M059J (cell line): ENCODE measurements at regions not wholly inside any gene's neighbourhood (a gene's known extent, or its start where the extent isn't known, plus 50 kb on each side); places are given as distances from the start of the nearest gene placed in this dataset.
A peak's percentile ranks its signal among the peaks of the same experiment; 100 is the strongest.
"Not testable (repeated sequence)": the region's sequence is repeated elsewhere in the genome, so short reads cannot be mapped to it uniquely, and the experiment has no call there.

ENCODE experiments used
- DNase-seq: peaks from one replicate; pipeline ENCODE4 v3.0.0-alpha.2; 2012; ENCODE audit warnings: low read depth

DNA sequence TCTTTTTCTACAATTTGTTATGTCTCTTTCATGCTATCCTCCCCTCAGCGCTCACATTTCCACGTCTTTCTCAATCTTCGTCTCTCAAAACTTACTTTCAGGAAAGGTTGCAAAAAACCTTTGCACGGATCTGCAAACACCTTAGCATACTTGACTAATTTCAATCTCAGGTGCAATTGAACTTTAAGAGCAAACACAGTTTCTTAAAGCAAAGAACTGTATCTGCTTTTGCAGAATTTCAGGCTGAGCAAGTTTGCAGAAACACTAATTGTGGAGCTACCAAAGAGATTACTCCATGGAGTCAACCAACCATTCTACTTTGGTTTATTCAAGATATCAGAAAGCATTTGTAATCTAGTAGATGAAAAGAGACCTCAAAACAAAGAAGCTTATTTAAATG, 668.2 kb upstream of the MARCKS start:
- DNase-seq, result no peak

- no peak for DNase-seq
These were observed 667.0 kb upstream of the MARCKS start for GRCh38 chr6:113190170-113190569.

- no peak for DNase-seq
These were observed 663.1 kb upstream of the MARCKS start for GRCh38 chr6:113194090-113194489.

DNA sequence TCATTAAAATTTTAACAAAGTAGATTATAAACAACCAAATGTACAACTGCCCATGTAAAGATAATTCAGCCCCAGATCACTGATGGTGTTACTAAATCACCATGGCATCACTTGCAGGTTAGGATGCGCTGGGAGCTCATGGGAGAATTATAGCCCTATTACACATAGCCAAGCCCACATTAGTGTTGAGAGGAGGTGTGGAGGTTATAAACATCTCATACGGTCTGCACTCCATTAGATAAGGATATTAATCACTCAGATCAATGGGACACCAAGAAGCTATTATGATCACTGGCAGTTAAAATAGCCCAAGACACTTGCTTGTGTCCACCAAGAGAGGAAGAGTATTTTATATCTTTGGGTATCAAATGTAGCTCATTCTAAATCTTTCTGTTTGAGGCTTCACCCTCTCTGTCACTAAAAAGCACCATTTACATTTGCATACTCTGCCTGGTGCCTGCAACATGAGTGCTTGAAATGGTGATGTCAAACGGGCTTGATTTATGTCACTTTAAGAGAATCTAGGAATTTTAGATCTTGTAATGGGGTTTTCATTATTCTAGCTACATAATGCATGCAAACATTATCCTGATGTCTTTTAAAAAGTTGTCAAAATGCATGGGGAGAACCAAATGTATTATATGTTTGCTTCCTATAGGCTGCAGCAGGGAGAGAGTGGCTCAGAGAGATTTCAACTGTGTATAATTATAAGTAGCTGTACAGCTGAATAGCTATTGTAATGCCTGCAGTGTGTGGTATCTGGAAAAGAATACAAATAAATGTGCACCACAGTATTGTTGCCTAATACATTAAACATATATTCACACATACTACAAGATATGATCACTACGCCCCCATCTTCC, 654.1 kb upstream of the MARCKS start:
- DNase-seq, result no peak

- no peak for DNase-seq
These were observed 653.4 kb upstream of the MARCKS start for GRCh38 chr6:113203715-113204110.

GRCh38 chr6:113205553-113205952, 651.6 kb upstream of the MARCKS start:
- no peak for DNase-seq

GRCh38 chr6:113208726-113209125, 648.4 kb upstream of the MARCKS start:
- no peak for DNase-seq

DNA sequence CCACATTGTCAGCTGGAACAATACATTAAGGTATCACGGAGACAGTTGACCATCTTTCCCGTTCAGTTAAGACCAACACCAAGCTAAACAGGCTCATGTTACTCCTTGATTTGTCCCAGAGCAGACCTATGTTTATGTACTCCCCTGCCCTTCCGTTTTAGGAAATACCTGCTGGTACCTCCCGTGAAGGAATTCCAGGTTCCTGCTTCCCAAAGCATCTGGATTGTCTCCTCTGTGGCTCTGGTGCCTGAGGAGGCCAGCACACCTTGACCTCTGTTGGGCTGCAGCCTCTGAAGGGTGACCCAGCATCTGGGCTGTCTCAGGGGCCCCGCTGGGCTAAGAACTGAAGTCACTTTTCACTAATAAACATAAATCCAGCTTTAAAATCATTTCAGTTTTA, 647.8 kb upstream of the MARCKS start:
- no peak for DNase-seq

GRCh38 chr6:113211170-113211569, 646.0 kb upstream of the MARCKS start:
- DNase-seq, result no peak

DNA sequence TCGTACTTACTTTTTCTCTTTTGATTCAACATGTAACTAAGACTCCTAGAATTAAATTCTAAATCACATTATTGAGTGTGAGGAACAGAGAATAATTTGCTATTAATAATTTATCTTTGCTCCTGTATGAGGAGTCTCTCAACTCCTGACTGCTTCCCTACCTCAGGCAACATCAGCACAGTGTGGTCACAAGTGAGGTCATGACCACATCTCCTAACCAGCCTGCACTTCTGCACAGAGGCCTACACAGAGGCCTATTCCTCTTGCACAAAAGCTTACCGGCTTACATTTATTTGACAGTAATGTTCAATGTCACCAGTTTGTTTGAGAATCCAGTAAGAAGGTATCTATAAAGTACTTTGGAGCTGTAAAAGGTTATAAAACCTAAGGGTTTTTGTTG, 637.4 kb upstream of the MARCKS start:
- DNase-seq, result peak; percentile 16

- DNase-seq, result no peak
These were observed 636.3 kb upstream of the MARCKS start for GRCh38 chr6:113220832-113221231.

GRCh38 chr6:113221850-113222249, 635.3 kb upstream of the MARCKS start:
- no peak for DNase-seq

DNA sequence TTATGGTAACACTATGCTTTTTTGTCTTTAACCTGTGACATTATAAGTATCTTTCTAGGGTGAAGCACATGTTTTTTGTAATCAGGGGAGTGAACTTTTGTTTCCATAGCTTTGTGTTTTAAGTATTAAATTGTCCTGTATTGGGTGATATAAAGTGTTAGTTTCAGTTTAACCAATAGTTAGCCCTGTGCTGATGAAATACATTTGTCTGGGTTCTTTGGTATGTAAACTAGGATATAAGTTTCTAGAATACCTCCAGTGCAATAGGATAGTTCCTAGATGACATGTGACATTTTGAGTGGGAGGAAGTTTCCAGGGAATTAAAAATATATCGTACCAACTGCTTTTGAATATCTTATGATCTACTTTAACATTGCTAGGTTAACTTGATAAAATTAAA, 611.0 kb upstream of the MARCKS start:
- no peak for DNase-seq

- no peak for DNase-seq
These were observed 608.6 kb upstream of the MARCKS start for GRCh38 chr6:113248532-113248931.

DNA sequence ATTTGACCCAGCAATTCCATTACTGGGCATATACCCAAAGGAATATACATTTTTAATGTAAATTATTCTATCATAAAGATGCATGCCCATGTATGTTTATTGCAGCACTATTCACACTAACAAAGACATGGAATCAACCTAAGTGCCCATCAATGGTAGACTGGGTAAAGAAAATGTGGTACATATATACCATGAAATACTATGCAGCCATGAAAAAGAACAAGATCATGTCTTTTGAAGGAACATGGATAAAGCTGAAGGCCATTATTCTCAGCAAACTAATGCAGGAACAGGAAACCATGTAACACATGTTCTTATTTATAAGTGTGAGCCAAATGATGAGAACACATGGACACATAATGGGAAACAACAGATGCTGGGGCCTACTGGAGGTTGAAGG, 603.0 kb upstream of the MARCKS start:
- DNase-seq, result not testable (repeated sequence)

DNA sequence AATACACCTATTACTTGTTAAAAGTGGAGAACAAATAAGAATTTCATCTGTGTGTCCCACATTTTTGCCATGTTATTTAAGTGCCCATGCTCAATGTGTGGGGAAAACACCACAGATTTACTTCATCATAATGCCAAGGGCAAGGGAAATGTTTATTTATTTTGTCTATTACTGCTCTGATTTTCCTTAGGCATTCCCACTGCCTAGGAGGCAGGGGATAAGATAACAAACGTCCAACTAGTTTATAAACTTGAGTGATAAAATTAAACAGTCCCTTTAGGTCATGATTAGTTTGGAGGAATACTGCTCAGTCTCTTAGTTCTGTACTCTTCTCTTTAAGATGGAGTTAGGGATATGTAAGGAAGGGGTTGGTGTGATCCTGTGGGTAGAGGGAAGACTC, 598.4 kb upstream of the MARCKS start:
- DNase-seq, result peak; percentile 53

DNA sequence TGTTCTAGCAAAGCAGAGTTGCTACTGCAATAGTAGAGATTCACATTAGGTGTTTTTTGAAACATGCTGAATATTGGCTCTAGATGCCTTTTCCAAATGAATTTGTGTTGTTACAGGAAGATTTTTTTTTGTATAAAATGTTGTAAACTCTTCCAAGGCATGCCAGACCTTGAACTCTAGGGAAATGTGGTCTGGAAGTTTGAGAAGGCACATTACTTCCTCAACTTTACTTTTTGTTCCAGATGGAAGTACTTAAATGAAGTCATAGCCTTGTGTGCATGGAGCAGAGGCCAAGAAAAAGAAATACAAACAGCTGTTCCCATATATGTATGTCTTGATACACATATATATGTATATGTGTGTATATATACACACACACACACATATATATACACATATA, 585.7 kb upstream of the MARCKS start:
- DNase-seq, result no peak

- no peak for DNase-seq
These were observed 580.5 kb upstream of the MARCKS start for GRCh38 chr6:113276601-113277000.

GRCh38 chr6:113277111-113277510, 580.0 kb upstream of the MARCKS start:
- DNase-seq, result no peak

DNA sequence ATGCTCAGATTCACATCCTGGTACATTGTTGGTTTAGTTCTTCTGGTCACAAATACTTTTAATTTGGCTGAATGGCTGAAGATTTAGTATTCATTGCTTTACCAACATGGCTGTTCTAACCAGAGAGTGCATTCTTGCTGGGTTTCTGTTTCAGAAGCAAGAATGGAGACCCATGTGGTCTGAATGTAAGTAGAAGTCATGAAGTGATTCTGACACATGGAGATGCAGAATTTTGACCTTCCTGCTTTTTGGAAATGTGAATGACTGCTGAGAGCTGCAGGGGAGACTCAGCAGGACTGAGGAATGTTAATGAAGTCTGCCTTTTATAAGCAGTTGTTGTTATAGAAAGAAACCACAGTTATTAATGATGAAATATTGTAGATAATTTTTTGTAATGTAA, 576.1 kb upstream of the MARCKS start:
- DNase-seq, result peak; percentile 16

- no peak for DNase-seq
These were observed 575.7 kb upstream of the MARCKS start for GRCh38 chr6:113281431-113281830.

DNA sequence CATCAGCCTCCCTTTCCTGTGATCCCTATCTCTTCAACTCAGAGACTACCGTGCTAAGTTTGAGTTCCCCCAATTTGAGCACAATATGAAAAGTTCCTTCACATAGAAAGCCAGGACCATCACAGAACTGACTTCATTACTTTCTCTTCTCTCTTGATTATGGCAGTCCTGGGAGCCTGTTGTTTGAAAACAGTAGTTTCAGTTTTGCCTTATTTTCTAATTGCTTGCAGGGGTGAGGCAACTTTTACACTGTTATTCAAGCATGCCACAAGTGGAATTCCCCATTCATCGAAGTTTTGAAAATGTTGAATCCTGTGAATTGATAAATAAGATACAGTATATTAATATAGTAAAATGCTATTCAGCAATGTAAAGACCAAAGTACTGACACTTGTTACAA, 569.7 kb upstream of the MARCKS start:
- no peak for DNase-seq

DNA sequence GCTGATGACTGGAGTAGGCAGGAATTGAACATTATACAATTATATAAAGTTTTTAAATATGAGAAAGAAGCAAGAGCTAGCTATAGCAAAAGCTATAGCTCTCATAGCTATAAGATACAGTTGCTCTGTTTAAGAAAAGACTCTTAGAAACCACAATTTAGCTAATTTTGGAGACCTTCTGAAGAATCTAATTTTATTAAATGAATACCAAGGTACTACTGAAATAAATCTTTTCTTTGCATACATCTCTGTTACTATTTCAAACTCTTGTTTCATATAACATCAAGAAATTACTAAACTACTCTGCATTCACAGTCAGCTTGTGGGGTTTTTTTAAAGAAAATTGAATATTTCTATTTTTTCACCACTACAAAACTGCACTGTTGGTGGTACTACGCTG, 568.7 kb upstream of the MARCKS start:
- no peak for DNase-seq

DNA sequence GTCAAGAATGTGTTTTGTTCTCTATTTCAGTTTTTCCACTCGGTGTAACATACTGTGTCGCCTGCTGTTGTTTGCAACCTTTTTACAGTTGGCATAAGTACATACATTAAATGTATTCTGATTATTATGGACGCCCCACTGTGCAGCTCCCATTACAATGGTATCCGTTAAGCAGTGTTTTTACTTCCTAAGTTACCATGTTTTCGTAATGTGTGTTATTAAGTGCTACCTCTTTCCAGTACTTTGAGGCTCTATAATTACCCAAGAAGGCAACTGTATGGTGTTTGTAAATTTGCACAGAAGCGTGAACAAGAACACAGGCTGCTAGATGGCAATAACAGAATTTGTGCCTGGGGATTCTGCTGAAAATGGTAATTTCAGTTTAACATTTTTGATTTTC, 568.0 kb upstream of the MARCKS start:
- DNase-seq, result no peak
